ENCODE measurements at regions not wholly inside any gene's neighbourhood (a gene's known extent, or its start where the extent isn't known, plus 50 kb on each side); places are given as distances from the start of the nearest gene placed in this dataset.

- TF ChIP-seq TFE3 (CRISPR knock-in tag; IDR thresholded peaks at IDR 0.05) (no peak), PCBP2 (optimal IDR thresholded peaks at IDR 0.05; ENCODE audit: low read depth, low read length, poor library complexity, severe bottlenecking) (no peak), MEF2D (CRISPR knock-in tag; IDR thresholded peaks at IDR 0.05) (no peak), MYC (CRISPR knock-in tag; IDR thresholded peaks at IDR 0.05; ENCODE audit: borderline replicate concordance) (no peak), ZNF552 (CRISPR knock-in tag; IDR thresholded peaks at IDR 0.05; ENCODE audit: borderline replicate concordance) (no peak), MAZ (IDR thresholded peaks at IDR 0.05; ENCODE audit: borderline replicate concordance, low read depth, low read length) (no peak), MAZ (CRISPR knock-in tag; IDR thresholded peaks at IDR 0.05; ENCODE audit: low read depth) (no peak)
Measured at GRCh38 chr4:10289538-10289906, 167.7 kb downstream of the ZNF518B start (continued).

- no peak for ATAC-seq
- no peak for DNase-seq (ENCODE audit: low spot score)
- Histone ChIP-seq H3K9me3 (ENCODE audit: low read length) (no peaks in the 10 kb centered on the region), H3K4me2 (ENCODE audit: low read depth, low read length) (no peak overlapping the region), H3K4me1 (ENCODE audit: insufficient read depth, low read length) (no peaks in the 10 kb centered on the region), H3K9ac (ENCODE audit: insufficient read depth, low read depth, low read length) (no peak overlapping the region), H3K27me3 (ENCODE audit: control insufficient read depth in 1 of 2, insufficient read depth in 2 of 2, low read length in 2 of 2) (0 out of 5 replicates have a peak, but pooled peaks cover 0 to 3% of the 10 kb centered on the region in 2 experiments), H3K27ac (ENCODE audit: extremely low read length, insufficient read depth, low read length) (no peak overlapping the region), H4K20me1 (ENCODE audit: insufficient read depth, low read length) (no peaks in the 10 kb centered on the region), H3K36me3 (replicated peaks in 1 of 2; ENCODE audit: control insufficient read depth in 1 of 2, insufficient read depth in 2 of 2, low read length in 2 of 2) (no peaks in the 10 kb centered on the region), H3K79me2 (ENCODE audit: insufficient read depth, low read length) (no peaks in the 10 kb centered on the region), H3K4me3 (replicated peaks in 1 of 3; ENCODE audit: insufficient read depth in 1 of 3, low read depth in 2 of 3, low read length in 3 of 3) (no peak overlapping the region), H2AFZ (ENCODE audit: low read length) (no peak overlapping the region)
- no peak for FAIRE-seq
- BruUV-seq (replicated peaks): no TSS peak
- CTCF ChIA-PET (ENCODE audit: low intra/inter-chr PET ratio, low total read pairs): no interaction called here
- in situ Hi-C loops (cut with HindIII; ENCODE audit: extremely low pct_ligation_motif_present, low pct_unique_long_range_greater_than_20kb) (no loop called here), intact Hi-C loops (cut with micrococcal nuclease; ENCODE audit: unreplicated experiment) (no loop called here)
- POLR2A ChIA-PET: no interaction called here
- WGBS (ENCODE audit: low lambda C conversion rate): 1% methylated on average over 4 of the region's 4 CpGs
- no peak for TF ChIP-seq ISX (CRISPR knock-in tag; conservative IDR thresholded peaks at IDR 0.05)
- TF ChIP-seq RXRB (CRISPR knock-in tag; IDR thresholded peaks at IDR 0.05; ENCODE audit: borderline replicate concordance): no peak
- no peak for TF ChIP-seq SAP130 (CRISPR knock-in tag; IDR thresholded peaks at IDR 0.05; ENCODE audit: low read depth)
Measured at GRCh38 chr4:10288830-10289537, 168.2 kb downstream of the ZNF518B start.
